Endothelial cell of umbilical vein (primary cell): ENCODE measurements at regions not wholly inside any gene's neighbourhood (a gene's known extent, or its start where the extent isn't known, plus 50 kb on each side); places are given as distances from the start of the nearest gene placed in this dataset.

ENCODE experiments used
- BruUV-seq: library from RNA; stranded (reverse); fragments of 400-500 nt; replicated peaks from 2 replicates; lab custom pipeline; 2021; lab: Mats Ljungman, UMichigan
- CTCF ChIA-PET: fragments of 300-600, 350-600 bp; sonication (Branson Sonifier 250); formaldehyde crosslinking; loops from one replicate; lab custom pipeline; 2021; ENCODE audit warnings: antibody characterized with exemption, inconsistent platforms; lab: Charles Lee
- POLR2A ChIA-PET: fragments of 300-600, 350-600 bp; sonication (Branson Sonifier 250); formaldehyde crosslinking; loops from one replicate; lab custom pipeline; 2021; ENCODE audit warnings: antibody characterized with exemption, inconsistent platforms; lab: Charles Lee
- DNase-seq: peaks from one replicate; pipeline ENCODE4 v3.0.0-alpha.2; 2011; ENCODE audit warnings: low read depth, low spot score
- FAIRE-seq: peaks from 2 replicates; lab custom pipeline; 2011; peaks lifted over from hg19 to GRCh38; lab: Jason Lieb, UNC
- H2AFZ ChIP-seq: 2 replicates; pipeline ENCODE4 v1.6.0; 2012; ENCODE audit warnings: low read depth, low read length, control low read depth, inconsistent platforms
- H3K27ac ChIP-seq: 2 replicates; pipeline ENCODE4 v1.5.1; 2011; ENCODE audit warnings: low read depth, mild to moderate bottlenecking, control low read depth, low read length, moderate library complexity; ENCODE audit not compliant: insufficient read depth
- H3K27me3 ChIP-seq, 2 experiments: 2 replicates each; pipeline versions ENCODE4 v1.6.0 to v1.6.1; 2011; ENCODE audit warnings: low read length in 2 of 2, mixed read lengths in 1 of 2; ENCODE audit not compliant: control insufficient read depth in 2 of 2, insufficient read depth in 2 of 2
- H3K36me3 ChIP-seq, 2 experiments: 2 replicates in 1 of 2; 3 replicates in 1 of 2; pipeline ENCODE4 v1.5.1; 2011; ENCODE audit warnings: low read length in 2 of 2, mild to moderate bottlenecking in 1 of 2, moderate library complexity in 1 of 2; ENCODE audit not compliant: control insufficient read depth in 2 of 2, insufficient read depth in 2 of 2; ENCODE audit errors: extremely low read depth in 1 of 2
- H3K4me1 ChIP-seq: 3 replicates; pipeline ENCODE4 v1.5.1; 2011; ENCODE audit warnings: mild to moderate bottlenecking, low read length; ENCODE audit not compliant: control insufficient read depth, insufficient read depth; ENCODE audit errors: extremely low read depth
- H3K4me2 ChIP-seq: 2 replicates; pipeline ENCODE4 v1.6.1; 2011; ENCODE audit warnings: low read length, control low read depth, mixed read lengths; ENCODE audit not compliant: insufficient read depth
- H3K4me3 ChIP-seq, 3 experiments: fragments of 200-600 bp in 1 of 3; sonication (generic), shearing (Covaris generic) in 1 of 3; replicated peaks in 1 of 3; 2 replicates each; pipeline ENCODE4 v1.5.1; 2011 to 2016; ENCODE audit warnings: control low read depth in 3 of 3, low read length in 3 of 3, mild to moderate bottlenecking in 2 of 3, inconsistent platforms in 1 of 3, low read depth in 1 of 3, moderate library complexity in 1 of 3; ENCODE audit not compliant: insufficient read depth in 1 of 3
- H3K79me2 ChIP-seq: 2 replicates; pipeline ENCODE4 v1.6.0; 2012; ENCODE audit warnings: low read length, inconsistent platforms; ENCODE audit not compliant: control insufficient read depth, insufficient read depth
- H3K9ac ChIP-seq: replicated peaks from 2 replicates; pipeline ENCODE3; 2011; ENCODE audit warnings: low read length, control low read depth; ENCODE audit not compliant: insufficient read depth; ENCODE audit errors: extremely low read depth
- H3K9me1 ChIP-seq: replicated peaks from 3 replicates; pipeline ENCODE4 v1.6.0; 2011; ENCODE audit warnings: mild to moderate bottlenecking, low read length; ENCODE audit not compliant: control insufficient read depth, insufficient read depth; ENCODE audit errors: extremely low read depth
- H3K9me3 ChIP-seq: replicated peaks from 2 replicates; pipeline ENCODE4 v1.5.1; 2012; ENCODE audit warnings: low read length, inconsistent platforms; ENCODE audit not compliant: control insufficient read depth, insufficient read depth
- H4K20me1 ChIP-seq: replicated peaks from 2 replicates; pipeline ENCODE3; 2011; ENCODE audit warnings: mild to moderate bottlenecking, low read length; ENCODE audit not compliant: control insufficient read depth, insufficient read depth; ENCODE audit errors: extremely low read depth
- EZH2 ChIP-seq: IDR thresholded peaks from 2 replicates; pipeline ENCODE4 v1.6.1; 2012; ENCODE audit warnings: borderline replicate concordance, low read depth, mild to moderate bottlenecking, moderate library complexity, low read length, inconsistent platforms; ENCODE audit not compliant: severe bottlenecking
- GATA2 ChIP-seq: IDR thresholded peaks from 2 replicates; pipeline ENCODE4 v1.7.0; 2011; ENCODE audit warnings: low read depth, mild to moderate bottlenecking, moderate library complexity, mixed read lengths, low read length; ENCODE audit not compliant: insufficient read length, insufficient read depth
- MAX ChIP-seq: IDR thresholded peaks from 2 replicates; pipeline ENCODE4 v1.6.1; 2011; ENCODE audit not compliant: insufficient read depth, insufficient read length
- POLR2A ChIP-seq: IDR thresholded peaks from 2 replicates; pipeline ENCODE4 v1.6.1; 2012; ENCODE audit warnings: low read depth, mild to moderate bottlenecking, control low read depth, low read length
- POLR2AphosphoS5 ChIP-seq: IDR thresholded peaks from 2 replicates; pipeline ENCODE4 v1.6.1; 2012; ENCODE audit warnings: low read depth, mild to moderate bottlenecking, control low read depth, low read length, moderate library complexity; ENCODE audit not compliant: insufficient read depth
- dilution Hi-C: fragments of 300-500 bp; cut with MboI; formaldehyde crosslinking; loops from one replicate; pipeline ENCODE4 v1.15.0; 2019; ENCODE audit warnings: low sequenced_read_pairs; ENCODE audit not compliant: extremely low pct_ligation_motif_present
- intact Hi-C: fragments of 100-400 bp; cut with micrococcal nuclease; formaldehyde crosslinking; loops from one replicate; pipeline ENCODE4 v1.10.0; 2022
- TF ChIP-seq, protein P1 (sequence below), 2 donors: IDR thresholded peaks; 1 replicate in 1 of 2; 2 replicates in 1 of 2; pipeline ENCODE4 v1.5.1; 2011; ENCODE audit warnings: low read length in 2 of 2, mild to moderate bottlenecking in 2 of 2, moderate library complexity in 2 of 2, control low read depth in 1 of 2, inconsistent platforms in 1 of 2, low read depth in 1 of 2; ENCODE audit not compliant: insufficient read depth in 1 of 2; ENCODE audit errors: extremely low read depth in 1 of 2

DNA sequence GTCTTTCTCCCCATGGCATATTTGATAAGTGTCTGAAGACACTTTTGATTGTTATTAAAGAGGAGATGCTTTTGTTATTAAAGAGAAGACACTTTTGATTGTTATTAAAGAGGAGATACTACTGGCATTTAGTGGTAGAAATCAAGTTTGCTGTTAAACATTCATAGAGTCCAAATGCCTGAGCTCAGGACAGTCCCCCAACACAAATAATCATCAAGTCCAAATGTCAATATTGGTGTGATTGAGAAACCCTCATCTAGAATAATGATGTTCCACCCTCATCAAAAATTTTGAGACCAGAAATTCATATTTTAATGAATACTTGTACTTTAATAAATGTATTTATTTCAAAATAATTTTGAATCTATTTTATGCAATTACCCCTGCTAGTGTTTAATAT lies 1412.9 kb upstream of the PCDH7 start:
- Histone ChIP-seq H3K9ac (no peak overlapping the region), H3K79me2 (no peaks in the 10 kb centered on the region), H3K4me1 (peaks cover 45% of the 10 kb centered on the region), H3K4me2 (no peak overlapping the region), H3K27ac (no peak overlapping the region), H3K9me1 (no peaks in the 10 kb centered on the region), H2AFZ (no peak overlapping the region), H3K27me3 (no peaks in the 10 kb centered on the region), H3K9me3 (no peaks in the 10 kb centered on the region), H4K20me1 (no peaks in the 10 kb centered on the region), H3K36me3 (no peaks in the 10 kb centered on the region), H3K4me3 (no peak overlapping the region)
- TF ChIP-seq GATA2 (no peak), MAX (no peak), POLR2A (no peak), POLR2AphosphoS5 (no peak), EZH2 (no peak)
- TF ChIP-seq, protein P1, sequence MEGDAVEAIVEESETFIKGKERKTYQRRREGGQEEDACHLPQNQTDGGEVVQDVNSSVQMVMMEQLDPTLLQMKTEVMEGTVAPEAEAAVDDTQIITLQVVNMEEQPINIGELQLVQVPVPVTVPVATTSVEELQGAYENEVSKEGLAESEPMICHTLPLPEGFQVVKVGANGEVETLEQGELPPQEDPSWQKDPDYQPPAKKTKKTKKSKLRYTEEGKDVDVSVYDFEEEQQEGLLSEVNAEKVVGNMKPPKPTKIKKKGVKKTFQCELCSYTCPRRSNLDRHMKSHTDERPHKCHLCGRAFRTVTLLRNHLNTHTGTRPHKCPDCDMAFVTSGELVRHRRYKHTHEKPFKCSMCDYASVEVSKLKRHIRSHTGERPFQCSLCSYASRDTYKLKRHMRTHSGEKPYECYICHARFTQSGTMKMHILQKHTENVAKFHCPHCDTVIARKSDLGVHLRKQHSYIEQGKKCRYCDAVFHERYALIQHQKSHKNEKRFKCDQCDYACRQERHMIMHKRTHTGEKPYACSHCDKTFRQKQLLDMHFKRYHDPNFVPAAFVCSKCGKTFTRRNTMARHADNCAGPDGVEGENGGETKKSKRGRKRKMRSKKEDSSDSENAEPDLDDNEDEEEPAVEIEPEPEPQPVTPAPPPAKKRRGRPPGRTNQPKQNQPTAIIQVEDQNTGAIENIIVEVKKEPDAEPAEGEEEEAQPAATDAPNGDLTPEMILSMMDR (IDR thresholded peaks at IDR 0.05; ENCODE audit: extremely low read depth in 1 of 2, insufficient read depth in 1 of 2, low read depth in 1 of 2, low read length in 2 of 2), result no peak
- FAIRE-seq (no peak), DNase-seq (no peak)
- intact Hi-C loops, result no loop called here
- ChIA-PET CTCF (no interaction called here), POLR2A (no interaction called here)
- dilution Hi-C loops, result no loop called here
- no TSS peak for BruUV-seq

DNA sequence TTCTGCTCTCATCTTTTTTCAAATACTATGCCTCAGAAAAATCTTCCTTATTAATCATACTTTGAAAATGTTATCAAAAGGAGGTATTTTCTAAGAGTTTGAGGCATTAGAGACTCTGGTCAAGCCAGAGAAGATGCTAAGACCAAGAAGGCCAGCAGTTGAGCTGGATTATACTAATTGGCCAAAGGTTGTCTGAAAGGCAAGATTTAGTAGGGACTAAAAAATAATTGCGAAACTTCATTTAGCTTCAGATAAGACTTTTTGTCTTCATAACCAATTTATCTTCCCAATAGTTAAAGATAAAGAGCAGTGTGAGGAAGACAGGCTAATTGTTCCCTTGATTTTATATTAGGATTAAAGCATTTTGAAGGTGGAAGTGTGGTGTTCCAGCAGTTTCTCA lies 1412.4 kb upstream of the PCDH7 start:
- Histone ChIP-seq H3K9me1 (no peaks in the 10 kb centered on the region), H3K4me2 (no peak overlapping the region), H4K20me1 (no peaks in the 10 kb centered on the region), H3K9ac (no peak overlapping the region), H3K9me3 (no peaks in the 10 kb centered on the region), H3K27me3 (no peaks in the 10 kb centered on the region), H3K4me1 (peaks cover 45% of the 10 kb centered on the region), H3K4me3 (no peak overlapping the region), H3K36me3 (no peaks in the 10 kb centered on the region), H2AFZ (no peak overlapping the region), H3K79me2 (no peaks in the 10 kb centered on the region), H3K27ac (no peak overlapping the region)
- dilution Hi-C loops (no loop called here), intact Hi-C loops (no loop called here)
- DNase-seq, result no peak
- CTCF ChIA-PET, result no interaction called here
- POLR2A ChIA-PET, result no interaction called here
- no peak for TF ChIP-seq MAX
- no peak for FAIRE-seq
- BruUV-seq, result no TSS peak
